ENCODE measurements at regions not wholly inside any gene's neighbourhood (a gene's known extent, or its start where the extent isn't known, plus 50 kb on each side); places are given as distances from the start of the nearest gene placed in this dataset.

DNA sequence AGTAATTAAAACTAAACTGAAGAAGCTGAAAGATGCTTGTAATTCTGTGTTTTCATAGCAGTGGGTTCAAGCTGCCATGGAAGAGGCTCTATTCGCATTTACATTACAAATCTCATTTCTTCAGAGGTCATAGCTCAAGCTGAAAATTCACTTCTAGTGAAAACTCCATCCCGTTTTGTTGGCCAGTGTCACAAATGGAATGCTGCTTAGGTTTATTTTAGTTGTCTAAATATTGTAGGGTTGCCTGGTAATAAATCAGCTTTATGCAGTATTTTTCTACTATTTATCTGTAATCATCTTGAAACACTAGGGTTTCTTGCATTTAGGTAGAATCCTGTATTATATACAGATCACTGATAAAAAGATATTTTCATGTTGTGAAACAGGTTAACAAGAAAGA lies 240.6 kb downstream of the PTBP2 start:
- Histone ChIP-seq H3K27me3 (ENCODE audit: control insufficient read depth in 5 of 5, insufficient read depth in 4 of 5, low read length in 5 of 5) (no peaks in the 10 kb centered on the region), H3K9me3 (ENCODE audit: control insufficient read depth in 5 of 5, low read length in 5 of 5) (no peaks in the 10 kb centered on the region), H3K27ac (ENCODE audit: low read depth, low read length) (no peak overlapping the region), H3K36me3 (ENCODE audit: control insufficient read depth in 5 of 5, insufficient read depth in 5 of 5, low read length in 5 of 5) (no peaks in the 10 kb centered on the region), H3K9ac (ENCODE audit: low read length in 5 of 5) (no peak overlapping the region), H3K4me1 (ENCODE audit: control insufficient read depth in 5 of 5, insufficient read depth in 5 of 5, low read length in 5 of 5) (peaks cover 0 to 9% (median 6%) of the 10 kb centered on the region in 5 donors), H3K4me3 (ENCODE audit: low read depth in 1 of 5, low read length in 5 of 5) (no peak overlapping the region)

DNA sequence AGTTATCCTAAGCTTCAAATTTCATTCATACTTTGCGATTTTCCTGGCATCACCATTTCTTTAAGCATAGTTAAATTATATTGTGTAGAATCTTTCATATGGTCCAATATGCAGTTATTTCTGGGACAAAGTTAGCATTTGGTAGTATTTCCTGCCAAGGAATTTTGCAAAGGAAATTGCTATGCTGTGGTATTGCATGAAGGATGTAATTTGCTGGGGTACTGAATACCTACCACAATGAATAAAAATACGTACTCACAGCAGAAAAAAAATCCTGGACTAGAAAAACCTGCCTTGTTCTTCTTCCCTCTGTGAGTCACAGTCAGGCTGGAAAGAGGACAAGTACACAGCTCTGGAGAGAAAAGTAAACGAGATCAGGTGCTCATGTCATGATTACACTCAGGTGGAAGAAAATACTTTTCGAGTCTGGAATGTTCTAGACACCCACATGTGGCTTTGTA lies 241.2 kb downstream of the PTBP2 start:
- Histone ChIP-seq H3K4me3 (ENCODE audit: low read depth in 1 of 5, low read length in 5 of 5) (no peak overlapping the region), H3K27me3 (ENCODE audit: control insufficient read depth in 5 of 5, insufficient read depth in 4 of 5, low read length in 5 of 5) (no peaks in the 10 kb centered on the region), H3K4me1 (ENCODE audit: control insufficient read depth in 5 of 5, insufficient read depth in 5 of 5, low read length in 5 of 5) (peaks cover 0 to 9% (median 6%) of the 10 kb centered on the region in 5 donors), H3K9ac (ENCODE audit: low read length in 5 of 5) (no peak overlapping the region), H3K27ac (ENCODE audit: low read depth, low read length) (no peak overlapping the region), H3K36me3 (ENCODE audit: control insufficient read depth in 5 of 5, insufficient read depth in 5 of 5, low read length in 5 of 5) (no peaks in the 10 kb centered on the region), H3K9me3 (ENCODE audit: control insufficient read depth in 5 of 5, low read length in 5 of 5) (no peaks in the 10 kb centered on the region)

DNA sequence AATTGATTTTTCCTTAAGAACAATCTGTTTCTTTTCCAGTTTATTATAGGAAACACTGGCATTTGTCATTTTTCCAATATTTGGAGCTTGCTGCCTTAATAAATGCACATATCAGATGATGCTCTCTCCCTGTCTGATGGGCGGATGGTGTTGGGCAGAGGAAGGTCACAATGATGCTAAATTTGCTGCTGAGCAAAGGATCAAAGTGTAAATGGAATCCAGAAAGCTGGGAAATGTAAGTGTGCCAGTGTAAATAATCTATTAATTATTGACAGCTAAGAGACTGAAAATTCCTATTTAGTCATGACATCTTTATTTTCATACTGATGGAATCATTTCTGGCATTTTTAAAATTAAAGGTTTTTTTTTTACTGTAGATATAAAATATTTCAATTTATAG lies 243.2 kb downstream of the PTBP2 start:
- H3K4me1 ChIP-seq (ENCODE audit: control insufficient read depth in 5 of 5, insufficient read depth in 5 of 5, low read length in 5 of 5): peaks cover 0 to 9% (median 6%) of the 10 kb centered on the region in 5 donors
- no peaks in the 10 kb centered on the region for H3K27me3 ChIP-seq (ENCODE audit: control insufficient read depth in 5 of 5, insufficient read depth in 4 of 5, low read length in 5 of 5)
- H3K36me3 ChIP-seq (ENCODE audit: control insufficient read depth in 5 of 5, insufficient read depth in 5 of 5, low read length in 5 of 5): no peaks in the 10 kb centered on the region
- H3K9me3 ChIP-seq (ENCODE audit: control insufficient read depth in 5 of 5, low read length in 5 of 5): no peaks in the 10 kb centered on the region
- H3K27ac ChIP-seq (ENCODE audit: low read depth, low read length): no peak overlapping the region
- no peak overlapping the region for H3K4me3 ChIP-seq (ENCODE audit: low read depth in 1 of 5, low read length in 5 of 5)
- H3K9ac ChIP-seq (ENCODE audit: low read length in 5 of 5): no peak overlapping the region

DNA sequence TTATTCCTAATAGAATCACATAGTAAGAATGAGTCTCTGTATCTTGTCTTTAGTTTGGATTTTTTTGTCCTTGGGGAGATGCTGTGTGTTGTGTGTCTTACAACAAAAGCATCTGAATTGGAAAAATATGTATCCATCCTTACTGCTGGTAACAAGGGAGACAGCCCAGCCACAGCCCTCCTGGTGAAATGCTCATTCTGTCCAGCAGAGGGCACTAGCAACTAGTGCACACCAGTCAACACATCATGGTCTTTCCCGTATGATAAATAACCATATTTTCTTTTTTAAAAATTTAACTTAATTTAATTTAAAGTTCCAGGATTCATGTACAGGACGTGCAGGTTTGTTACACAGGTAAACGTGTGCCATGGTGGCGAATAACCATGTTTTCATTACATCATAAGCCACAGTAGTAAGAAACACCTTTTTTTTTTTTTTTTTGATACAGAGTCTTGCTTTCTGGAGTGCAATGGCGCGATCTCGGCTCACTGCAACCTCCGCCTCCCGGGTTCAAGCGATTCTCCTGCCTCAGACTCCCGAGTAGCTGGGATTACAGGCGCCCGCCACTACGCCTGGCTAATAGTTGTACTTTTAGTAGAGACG lies 245.1 kb downstream of the PTBP2 start:
- Histone ChIP-seq H3K27ac (ENCODE audit: low read depth, low read length) (no peak overlapping the region), H3K36me3 (ENCODE audit: control insufficient read depth in 5 of 5, insufficient read depth in 5 of 5, low read length in 5 of 5) (no peaks in the 10 kb centered on the region), H3K27me3 (ENCODE audit: control insufficient read depth in 5 of 5, insufficient read depth in 4 of 5, low read length in 5 of 5) (no peaks in the 10 kb centered on the region), H3K4me1 (ENCODE audit: control insufficient read depth in 5 of 5, insufficient read depth in 5 of 5, low read length in 5 of 5) (peaks cover 0 to 9% (median 6%) of the 10 kb centered on the region in 5 donors), H3K9me3 (ENCODE audit: control insufficient read depth in 5 of 5, low read length in 5 of 5) (no peaks in the 10 kb centered on the region), H3K9ac (ENCODE audit: low read length in 5 of 5) (no peak overlapping the region), H3K4me3 (ENCODE audit: low read depth in 1 of 5, low read length in 5 of 5) (no peak overlapping the region)

DNA sequence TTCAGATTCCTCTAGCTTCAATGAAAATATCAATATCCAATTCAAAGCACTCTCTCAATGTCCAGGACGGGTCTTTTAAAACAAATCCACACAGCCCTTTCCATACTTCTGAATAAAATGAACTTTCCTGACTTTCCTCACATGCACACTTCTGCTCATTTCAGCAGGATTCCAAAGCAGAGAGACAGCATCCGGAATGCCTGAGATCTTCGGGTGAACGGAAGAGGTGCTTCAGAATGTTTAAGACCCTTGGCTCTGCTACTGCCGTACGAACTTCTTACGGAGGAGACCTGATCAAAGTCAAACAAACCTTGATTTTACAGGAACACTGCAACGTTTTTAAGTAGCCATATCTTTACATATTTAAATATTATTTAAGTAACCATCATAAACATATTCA lies 245.7 kb downstream of the PTBP2 start:
- no peaks in the 10 kb centered on the region for H3K27me3 ChIP-seq (ENCODE audit: control insufficient read depth in 5 of 5, insufficient read depth in 4 of 5, low read length in 5 of 5)

DNA sequence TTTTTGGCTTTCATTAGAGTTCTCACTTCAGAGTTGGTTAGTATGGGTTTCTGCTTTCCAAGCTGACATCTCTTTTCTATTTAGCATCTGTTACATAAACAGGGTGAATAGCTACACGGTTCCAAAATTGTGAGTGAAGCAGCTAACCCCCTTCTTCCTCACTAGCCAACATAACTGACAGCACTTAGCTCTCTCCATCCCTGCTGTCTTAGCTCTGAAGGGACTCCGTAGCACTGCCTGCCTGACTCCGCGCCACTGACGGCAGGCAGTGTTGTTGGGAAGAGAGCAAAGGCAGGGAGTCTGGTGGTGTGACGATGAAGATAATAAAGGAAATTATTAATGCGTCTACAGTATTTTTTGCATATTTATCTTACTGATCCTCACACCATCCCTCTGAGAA lies 247.0 kb downstream of the PTBP2 start:
- Histone ChIP-seq H3K27ac (ENCODE audit: low read depth, low read length) (no peak overlapping the region), H3K4me3 (ENCODE audit: low read depth in 1 of 5, low read length in 5 of 5) (no peak overlapping the region)

More for the DNA sequence above, 245.7 kb downstream of the PTBP2 start:
- H3K9ac ChIP-seq (ENCODE audit: low read length in 5 of 5): no peak overlapping the region
- H3K27ac ChIP-seq (ENCODE audit: low read depth, low read length): no peak overlapping the region
- H3K36me3 ChIP-seq (ENCODE audit: control insufficient read depth in 5 of 5, insufficient read depth in 5 of 5, low read length in 5 of 5): no peaks in the 10 kb centered on the region
- H3K4me3 ChIP-seq (ENCODE audit: low read depth in 1 of 5, low read length in 5 of 5): no peak overlapping the region
- H3K4me1 ChIP-seq (ENCODE audit: control insufficient read depth in 5 of 5, insufficient read depth in 5 of 5, low read length in 5 of 5): peaks cover 0 to 9% (median 5%) of the 10 kb centered on the region in 5 donors
- H3K9me3 ChIP-seq (ENCODE audit: control insufficient read depth in 5 of 5, low read length in 5 of 5): no peaks in the 10 kb centered on the region

DNA sequence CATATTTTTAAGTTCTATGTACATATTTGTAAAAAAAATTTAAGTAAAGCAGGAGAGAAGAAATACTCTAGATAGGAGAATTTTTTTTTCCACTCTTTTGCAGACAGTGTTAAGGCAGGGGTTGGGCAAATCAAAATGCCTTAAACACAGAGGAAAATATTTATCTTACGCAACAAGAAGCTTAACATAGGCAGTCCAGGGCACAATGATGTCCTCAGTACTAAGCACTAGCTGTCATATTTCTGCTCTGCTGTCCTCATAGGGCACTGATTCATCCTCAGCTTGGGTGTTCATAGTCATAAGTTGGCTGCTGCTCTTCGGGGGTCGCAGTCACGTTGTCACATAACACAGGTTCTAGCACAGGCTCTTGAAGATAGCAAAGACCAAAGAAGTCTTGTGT lies 247.4 kb downstream of the PTBP2 start:
- Histone ChIP-seq H3K36me3 (ENCODE audit: control insufficient read depth in 5 of 5, insufficient read depth in 5 of 5, low read length in 5 of 5) (no peaks in the 10 kb centered on the region), H3K27me3 (ENCODE audit: control insufficient read depth in 5 of 5, insufficient read depth in 4 of 5, low read length in 5 of 5) (no peaks in the 10 kb centered on the region), H3K4me1 (ENCODE audit: control insufficient read depth in 5 of 5, insufficient read depth in 5 of 5, low read length in 5 of 5) (no peaks in the 10 kb centered on the region), H3K27ac (ENCODE audit: low read depth, low read length) (no peak overlapping the region), H3K9ac (ENCODE audit: low read length in 5 of 5) (no peak overlapping the region), H3K9me3 (ENCODE audit: control insufficient read depth in 5 of 5, low read length in 5 of 5) (no peaks in the 10 kb centered on the region), H3K4me3 (ENCODE audit: low read depth in 1 of 5, low read length in 5 of 5) (no peak overlapping the region)

More for the DNA sequence above, 247.0 kb downstream of the PTBP2 start:
- Histone ChIP-seq H3K9me3 (ENCODE audit: control insufficient read depth in 5 of 5, low read length in 5 of 5) (no peaks in the 10 kb centered on the region), H3K36me3 (ENCODE audit: control insufficient read depth in 5 of 5, insufficient read depth in 5 of 5, low read length in 5 of 5) (no peaks in the 10 kb centered on the region), H3K27me3 (ENCODE audit: control insufficient read depth in 5 of 5, insufficient read depth in 4 of 5, low read length in 5 of 5) (no peaks in the 10 kb centered on the region), H3K9ac (ENCODE audit: low read length in 5 of 5) (no peak overlapping the region), H3K4me1 (ENCODE audit: control insufficient read depth in 5 of 5, insufficient read depth in 5 of 5, low read length in 5 of 5) (no peaks in the 10 kb centered on the region)

- Histone ChIP-seq H3K36me3 (ENCODE audit: control insufficient read depth in 5 of 5, insufficient read depth in 5 of 5, low read length in 5 of 5) (no peaks in the 10 kb centered on the region), H3K27me3 (ENCODE audit: control insufficient read depth in 5 of 5, insufficient read depth in 4 of 5, low read length in 5 of 5) (no peaks in the 10 kb centered on the region), H3K9ac (ENCODE audit: low read length in 5 of 5) (no peak overlapping the region), H3K27ac (ENCODE audit: low read depth, low read length) (no peak overlapping the region), H3K4me3 (ENCODE audit: low read depth in 1 of 5, low read length in 5 of 5) (no peak overlapping the region), H3K9me3 (ENCODE audit: control insufficient read depth in 5 of 5, low read length in 5 of 5) (no peaks in the 10 kb centered on the region), H3K4me1 (ENCODE audit: control insufficient read depth in 5 of 5, insufficient read depth in 5 of 5, low read length in 5 of 5) (no peaks in the 10 kb centered on the region)
Measured at GRCh38 chr1:96969656-96970163, 248.1 kb downstream of the PTBP2 start.

DNA sequence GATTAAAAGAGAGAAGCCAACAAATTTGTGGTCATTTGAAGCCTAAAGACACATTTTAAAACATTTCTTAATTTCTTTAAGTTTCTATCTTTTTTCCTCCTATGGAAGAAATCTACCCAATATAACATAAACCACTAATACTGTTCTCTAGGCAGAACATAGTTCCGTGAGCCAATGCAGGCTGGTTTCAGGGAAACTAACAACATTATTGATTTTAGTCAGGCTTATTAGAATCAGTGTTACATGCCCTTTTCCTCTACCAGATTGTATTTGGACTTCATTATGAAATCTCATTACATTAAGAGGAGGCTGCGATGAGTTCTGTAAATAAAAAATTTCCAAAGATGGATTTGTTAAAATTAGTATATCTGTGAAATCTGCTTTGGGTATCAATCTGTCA lies 249.9 kb downstream of the PTBP2 start:
- no peaks in the 10 kb centered on the region for H3K4me1 ChIP-seq (ENCODE audit: control insufficient read depth in 5 of 5, insufficient read depth in 5 of 5, low read length in 5 of 5)
- no peaks in the 10 kb centered on the region for H3K36me3 ChIP-seq (ENCODE audit: control insufficient read depth in 5 of 5, insufficient read depth in 5 of 5, low read length in 5 of 5)
- no peaks in the 10 kb centered on the region for H3K27me3 ChIP-seq (ENCODE audit: control insufficient read depth in 5 of 5, insufficient read depth in 4 of 5, low read length in 5 of 5)
- no peak overlapping the region for H3K27ac ChIP-seq (ENCODE audit: low read depth, low read length)
- H3K4me3 ChIP-seq (ENCODE audit: low read depth in 1 of 5, low read length in 5 of 5): no peak overlapping the region
- H3K9ac ChIP-seq (ENCODE audit: low read length in 5 of 5): no peak overlapping the region
- no peaks in the 10 kb centered on the region for H3K9me3 ChIP-seq (ENCODE audit: control insufficient read depth in 5 of 5, low read length in 5 of 5)

GRCh38 chr1:96971849-96972602 lies 250.4 kb downstream of the PTBP2 start:
- Histone ChIP-seq H3K36me3 (ENCODE audit: control insufficient read depth in 5 of 5, insufficient read depth in 5 of 5, low read length in 5 of 5) (no peaks in the 10 kb centered on the region), H3K27me3 (ENCODE audit: control insufficient read depth in 5 of 5, insufficient read depth in 4 of 5, low read length in 5 of 5) (no peaks in the 10 kb centered on the region), H3K9me3 (ENCODE audit: control insufficient read depth in 5 of 5, low read length in 5 of 5) (no peaks in the 10 kb centered on the region), H3K9ac (ENCODE audit: low read length in 5 of 5) (no peak overlapping the region), H3K27ac (ENCODE audit: low read depth, low read length) (no peak overlapping the region), H3K4me3 (ENCODE audit: low read depth in 1 of 5, low read length in 5 of 5) (no peak overlapping the region), H3K4me1 (ENCODE audit: control insufficient read depth in 5 of 5, insufficient read depth in 5 of 5, low read length in 5 of 5) (no peaks in the 10 kb centered on the region)

All from subcutaneous abdominal adipose tissue (tissue), 5 donors.